Stomach (tissue), 8 donors: ENCODE measurements at regions not wholly inside any gene's neighbourhood (a gene's known extent, or its start where the extent isn't known, plus 50 kb on each side); places are given as distances from the start of the nearest gene placed in this dataset.
"Not testable (repeated sequence)": the region's sequence is repeated elsewhere in the genome, so short reads cannot be mapped to it uniquely, and the experiment has no call there.

ENCODE experiments used
- DNase-seq, 2 donors: peaks; one replicate each; pipeline versions ENCODE4 v3.0.0 to v3.0.0-alpha.2; 2013 to 2019
- H3K27ac ChIP-seq, 5 donors: fragments of 200-600 bp in 4 of 5; sonication (generic) in 4 of 5; one replicate each; pipeline ENCODE4 v1.5.1; 2013 to 2019; ENCODE audit warnings: mild to moderate bottlenecking in 1 of 5, moderate library complexity in 1 of 5
- H3K27me3 ChIP-seq, 3 donors: fragments of 200-600 bp; sonication (generic); one replicate each; pipeline ENCODE4 v1.5.1; 2017 to 2019; ENCODE audit warnings: mixed run types in 1 of 3
- H3K36me3 ChIP-seq, 4 donors: fragments of 200-600 bp; sonication (generic); 1 replicate in 3 of 4; 2 replicates in 1 of 4; pipeline ENCODE4 v1.5.1; 2016 to 2019
- H3K4me1 ChIP-seq, 4 donors: fragments of 200-600 bp; sonication (generic); one replicate each; pipeline ENCODE4 v1.5.1; 2016 to 2019
- H3K4me3 ChIP-seq, 4 donors: fragments of 200-600 bp; sonication (generic) in 3 of 4; one replicate each; pipeline ENCODE4 v1.5.1; 2016 to 2019; ENCODE audit warnings: mild to moderate bottlenecking in 1 of 4
- H3K9me3 ChIP-seq, 4 donors: fragments of 200-600 bp; sonication (generic); one replicate each; pipeline ENCODE4 v1.5.1; 2016 to 2019
- CTCF ChIP-seq, 7 experiments: fragments of 450-650 bp in 4 of 7; fragments of 200-600 bp in 3 of 7; sonication (generic) in 3 of 7; IDR thresholded peaks; one replicate each; pipeline ENCODE4 v1.5.1; 2016 to 2019; ENCODE audit warnings: antibody characterized with exemption in 7 of 7, control low read depth in 2 of 7, mild to moderate bottlenecking in 1 of 7
- EP300 ChIP-seq: sonication (generic); formaldehyde crosslinking; IDR thresholded peaks from one replicate; pipeline ENCODE4 v1.6.1; 2017; ENCODE audit warnings: antibody characterized with exemption
- POLR2A ChIP-seq, 4 donors: fragments of 450-650 bp; IDR thresholded peaks; one replicate each; pipeline ENCODE4 v1.6.1; 2016; ENCODE audit warnings: antibody characterized with exemption in 4 of 4, control low read depth in 2 of 4, mild to moderate bottlenecking in 1 of 4, moderate library complexity in 1 of 4
- POLR2AphosphoS5 ChIP-seq, 3 donors: sonication (generic); formaldehyde crosslinking; IDR thresholded peaks; one replicate each; pipeline ENCODE4 v1.6.1; 2016; ENCODE audit warnings: antibody characterized with exemption in 3 of 3
- WGBS, 5 donors: extraction: QIAGEN DNeasy Blood & Tissue Kit in 3 of 5; methylation state at CpG; one replicate each; pipeline versions ENCODE4 v1.1.5 to v1.1.7; 2013 to 2018; 5-methylcytosine and 5-hydroxymethylcytosine counted together
- intact Hi-C: fragments of 100-400 bp; cut with DNase I; formaldehyde crosslinking; loops from one replicate; pipeline ENCODE4 v1.15.1; 2023; ENCODE audit warnings: low total_unique reads
- donor health status: healthy with polysubstance abuse.
- donor health status: Bipolar disorder and iron deficiency.
- donor health status: healthy.

GRCh38 chr2:155494744-155495143 is 796.2 kb downstream of the KCNJ3 start:
- no peak for TF ChIP-seq POLR2A (IDR thresholded peaks at IDR 0.05)
- no peak for TF ChIP-seq CTCF (IDR thresholded peaks at IDR 0.05)
- TF ChIP-seq EP300, result no peak
- no peak for TF ChIP-seq POLR2AphosphoS5 (IDR thresholded peaks at IDR 0.05)
- intact Hi-C loops, result no loop called here
- Histone ChIP-seq H3K4me3 (no peak overlapping the region), H3K36me3 (no peaks in the 10 kb centered on the region), H3K27me3 (no peaks in the 10 kb centered on the region), H3K9me3 (no peaks in the 10 kb centered on the region), H3K4me1 (no peaks in the 10 kb centered on the region), H3K27ac (no peak overlapping the region)
- whole genome bisulfite sequencing, 5 donors, result 56 to 64% (median 60%) methylated on average over 3 of the region's 3 CpGs
- DNase-seq, result no peak

GRCh38 chr2:155485141-155485842 is 786.8 kb downstream of the KCNJ3 start:
- no peak for DNase-seq
- no peaks in the 10 kb centered on the region for H3K36me3 ChIP-seq
- no peaks in the 10 kb centered on the region for H3K4me1 ChIP-seq
- WGBS, 5 donors, result 73 to 83% (median 78%) methylated on average over 3 of the region's 3 CpGs
- H3K4me3 ChIP-seq, result no peak overlapping the region
- H3K27me3 ChIP-seq, result no peaks in the 10 kb centered on the region
- H3K9me3 ChIP-seq, result no peaks in the 10 kb centered on the region
- intact Hi-C loops, result no loop called here
- H3K27ac ChIP-seq, result no peak overlapping the region
- no peak for TF ChIP-seq POLR2A (IDR thresholded peaks at IDR 0.05)
- TF ChIP-seq CTCF (IDR thresholded peaks at IDR 0.05), result no peak
- TF ChIP-seq EP300, result no peak
- no peak for TF ChIP-seq POLR2AphosphoS5 (IDR thresholded peaks at IDR 0.05)

GRCh38 chr2:155481141-155481540 is 782.6 kb downstream of the KCNJ3 start:
- Histone ChIP-seq H3K27me3 (no peaks in the 10 kb centered on the region), H3K27ac (no peak overlapping the region), H3K4me1 (no peaks in the 10 kb centered on the region), H3K36me3 (no peaks in the 10 kb centered on the region), H3K9me3 (no peaks in the 10 kb centered on the region), H3K4me3 (no peak overlapping the region)
- TF ChIP-seq POLR2AphosphoS5 (IDR thresholded peaks at IDR 0.05), result no peak
- TF ChIP-seq POLR2A (IDR thresholded peaks at IDR 0.05), result no peak
- TF ChIP-seq EP300, result no peak
- no peak for TF ChIP-seq CTCF (IDR thresholded peaks at IDR 0.05)
- intact Hi-C loops, result no loop called here
- DNase-seq, result no peak

- intact Hi-C loops, H3K27me3 ChIP-seq, H3K27ac ChIP-seq, DNase-seq, H3K4me1 ChIP-seq, H3K9me3 ChIP-seq, H3K36me3 ChIP-seq, H3K4me3 ChIP-seq: not testable (repeated sequence)
- 86 to 91% (median 88%) methylated on average over 12 to 14 of the region's 14 CpGs for WGBS, 5 donors
These were observed 773.5 kb downstream of the KCNJ3 start for GRCh38 chr2:155472018-155472417.

GRCh38 chr2:155456222-155456621 is 757.7 kb downstream of the KCNJ3 start:
- no peak for TF ChIP-seq CTCF (IDR thresholded peaks at IDR 0.05)
- no peak for TF ChIP-seq EP300
- TF ChIP-seq POLR2AphosphoS5 (IDR thresholded peaks at IDR 0.05), result no peak
- no peak for TF ChIP-seq POLR2A (IDR thresholded peaks at IDR 0.05)
- intact Hi-C loops, result no loop called here
- no peak overlapping the region for H3K27ac ChIP-seq
- no peaks in the 10 kb centered on the region for H3K27me3 ChIP-seq
- no peaks in the 10 kb centered on the region for H3K9me3 ChIP-seq
- WGBS, 5 donors, result 55 to 86% (median 73%) methylated on average over 1 of the region's 1 CpG
- no peaks in the 10 kb centered on the region for H3K4me1 ChIP-seq
- no peak overlapping the region for H3K4me3 ChIP-seq
- no peak for DNase-seq
- no peaks in the 10 kb centered on the region for H3K36me3 ChIP-seq
